SK-N-SH (cell line): ENCODE measurements at regions not wholly inside any gene's neighbourhood (a gene's known extent, or its start where the extent isn't known, plus 50 kb on each side); places are given as distances from the start of the nearest gene placed in this dataset.

Experiments
- CTCF ChIA-PET: fragments of 300-600, 350-600 bp; formaldehyde crosslinking; extraction: SDS; loops from one replicate; lab custom pipeline; 2021; lab: Yijun Ruan, JAX
- POLR2A ChIA-PET: fragments of 350-600 bp; sonication (Branson Sonifier 250); formaldehyde crosslinking; extraction: SDS; loops from one replicate; lab custom pipeline; 2020; ENCODE audit warnings: antibody characterized with exemption, inconsistent platforms; lab: Yijun Ruan, JAX
- DNase-seq: peaks from one replicate; pipeline ENCODE4 v3.0.0; 2012
- H2AFZ ChIP-seq: fragments of 200-600 bp; sonication (generic); 2 replicates; pipeline ENCODE4 v1.8.1; 2016; ENCODE audit warnings: antibody characterized with exemption, mild to moderate bottlenecking, low read depth
- H3F3A ChIP-seq: fragments of 200-600 bp; sonication (generic); replicated peaks from 2 replicates; pipeline ENCODE3; 2016; ENCODE audit warnings: antibody characterized with exemption, mild to moderate bottlenecking; ENCODE audit not compliant: insufficient read depth
- H3K27ac ChIP-seq, 2 experiments: fragments of 200-500 bp in 1 of 2; fragments of 200-600 bp in 1 of 2; sonication (Bioruptor generic) in 1 of 2; sonication (generic), shearing (Covaris generic) in 1 of 2; 2 replicates each; pipeline versions ENCODE4 v1.5.1 to v1.6.1; 2014 to 2016; ENCODE audit warnings: low read depth in 2 of 2, inconsistent platforms in 1 of 2, low read length in 1 of 2, mild to moderate bottlenecking in 1 of 2, mixed read lengths in 1 of 2
- H3K27me3 ChIP-seq: fragments of 200-600 bp; sonication (generic), shearing (Covaris generic); 2 replicates; pipeline ENCODE4 v1.6.1; 2016; ENCODE audit warnings: mixed run types; ENCODE audit not compliant: insufficient read depth
- H3K36me3 ChIP-seq, 2 experiments: fragments of 200-500 bp in 1 of 2; fragments of 200-600 bp in 1 of 2; sonication (Bioruptor generic) in 1 of 2; sonication (generic) in 1 of 2; replicated peaks in 1 of 2; 2 replicates each; pipeline versions ENCODE3 to v1.5.1; 2014 to 2016; ENCODE audit warnings: low read length in 1 of 2, mild to moderate bottlenecking in 1 of 2; ENCODE audit not compliant: insufficient read depth in 2 of 2, control insufficient read depth in 1 of 2
- H3K4me1 ChIP-seq, 2 experiments: fragments of 200-500 bp in 1 of 2; fragments of 200-600 bp in 1 of 2; sonication (Bioruptor generic) in 1 of 2; sonication (generic), shearing (Covaris generic) in 1 of 2; 2 replicates each; pipeline versions ENCODE4 v1.5.1 to v1.6.1; 2014 to 2016; ENCODE audit warnings: low read depth in 1 of 2, low read length in 1 of 2, mixed run types in 1 of 2; ENCODE audit not compliant: insufficient read depth in 2 of 2, control insufficient read depth in 1 of 2
- H3K4me2 ChIP-seq: fragments of 200-600 bp; sonication (generic), shearing (Covaris generic); 2 replicates; pipeline ENCODE4 v1.6.1; 2017; ENCODE audit warnings: mixed run types
- H3K4me3 ChIP-seq, 2 experiments: fragments of 200-500 bp in 1 of 2; fragments of 200-600 bp in 1 of 2; sonication (Bioruptor generic) in 1 of 2; sonication (generic), shearing (Covaris generic) in 1 of 2; 2 replicates each; pipeline versions ENCODE4 v1.5.1 to v1.8.1; 2014 to 2016; ENCODE audit warnings: low read depth in 2 of 2, inconsistent platforms in 1 of 2, low read length in 1 of 2, mild to moderate bottlenecking in 1 of 2, mixed read lengths in 1 of 2, moderate library complexity in 1 of 2
- H3K79me2 ChIP-seq: fragments of 200-600 bp; sonication (generic); 2 replicates; pipeline ENCODE4 v1.8.1; 2017; ENCODE audit warnings: mild to moderate bottlenecking; ENCODE audit not compliant: insufficient read depth
- H3K9ac ChIP-seq: fragments of 200-600 bp; sonication (generic); 2 replicates; pipeline ENCODE4 v1.6.1; 2017; ENCODE audit warnings: mixed run types
- H3K9me2 ChIP-seq: fragments of 200-600 bp; sonication (generic); 2 replicates; pipeline ENCODE4 v1.6.1; 2017; ENCODE audit warnings: mixed run types
- H3K9me3 ChIP-seq: fragments of 200-600 bp; sonication (generic); 2 replicates; pipeline ENCODE4 v1.6.1; 2017; ENCODE audit warnings: mixed run types, mild to moderate bottlenecking, moderate library complexity
- H4K20me1 ChIP-seq: fragments of 200-600 bp; sonication (generic); 2 replicates; pipeline ENCODE4 v1.6.1; 2017; ENCODE audit warnings: mild to moderate bottlenecking, mixed run types; ENCODE audit not compliant: insufficient read depth
- ELF1 ChIP-seq: IDR thresholded peaks from 2 replicates; pipeline ENCODE4 v1.4.0; 2012
- EP300 ChIP-seq, 2 experiments: IDR thresholded peaks; 2 replicates each; pipeline versions ENCODE4 v1.4.0 to v1.6.1; 2012; ENCODE audit warnings: borderline replicate concordance in 1 of 2, low read depth in 1 of 2, low read length in 1 of 2
- EZH2phosphoT487 ChIP-seq: fragments of 200-600 bp; sonication (generic); IDR thresholded peaks from 2 replicates; pipeline ENCODE4 v1.6.1; 2017; ENCODE audit warnings: low read depth, mixed run types, mild to moderate bottlenecking, antibody characterized with exemption, moderate library complexity, borderline replicate concordance
- FOSL2 ChIP-seq: IDR thresholded peaks from 2 replicates; pipeline ENCODE4 v1.4.0; 2012; ENCODE audit warnings: low read depth, mild to moderate bottlenecking, moderate library complexity, borderline replicate concordance
- GABPA ChIP-seq: IDR thresholded peaks from 2 replicates; pipeline ENCODE4 v1.4.0; 2012; ENCODE audit warnings: low read depth, mild to moderate bottlenecking
- IRF3 ChIP-seq: fragments of 150-350 bp; IDR thresholded peaks from 2 replicates; pipeline ENCODE4 v1.6.1; 2016; ENCODE audit warnings: mild to moderate bottlenecking, low read depth, low read length
- MXI1 ChIP-seq: IDR thresholded peaks from 2 replicates; pipeline ENCODE4 v1.6.1; 2012; ENCODE audit warnings: mild to moderate bottlenecking, low read depth, low read length, improper control_type of control experiment
- NFIC ChIP-seq: IDR thresholded peaks from 2 replicates; pipeline ENCODE4 v1.4.0; 2012; ENCODE audit warnings: borderline replicate concordance
- NRF1 ChIP-seq: IDR thresholded peaks from 2 replicates; pipeline ENCODE4 v1.6.1; 2012; ENCODE audit warnings: low read depth, mild to moderate bottlenecking, low read length
- RFX5 ChIP-seq: IDR thresholded peaks from 2 replicates; pipeline ENCODE4 v1.6.1; 2012; ENCODE audit warnings: mild to moderate bottlenecking, improper control_type of control experiment, low read length
- SIN3A ChIP-seq: IDR thresholded peaks from 2 replicates; pipeline ENCODE4 v1.6.1; 2012; ENCODE audit warnings: low read depth, mild to moderate bottlenecking, low read length, moderate library complexity, borderline replicate concordance
- SMC3 ChIP-seq: IDR thresholded peaks from 2 replicates; pipeline ENCODE4 v1.6.1; 2012; ENCODE audit warnings: low read depth, low read length, improper control_type of control experiment
- TCF12 ChIP-seq: IDR thresholded peaks from 2 replicates; pipeline ENCODE4 v1.4.0; 2012
- TEAD4 ChIP-seq: IDR thresholded peaks from 2 replicates; pipeline ENCODE4 v1.4.0; 2012; ENCODE audit warnings: mild to moderate bottlenecking, borderline replicate concordance; ENCODE audit not compliant: insufficient read depth
- YY1 ChIP-seq: IDR thresholded peaks from 2 replicates; pipeline ENCODE4 v1.4.0; 2012; ENCODE audit warnings: low read depth, mild to moderate bottlenecking
- WGBS: methylation state at CpG from one replicate; pipeline ENCODE4 v1.1.6; 2017; ENCODE audit warnings: low lambda C conversion rate; 5-methylcytosine and 5-hydroxymethylcytosine counted together
- TF ChIP-seq, protein P1 (sequence below): fragments of 150-350 bp; IDR thresholded peaks from 2 replicates; pipeline ENCODE4 v1.6.1; 2017; ENCODE audit warnings: antibody characterized with exemption, low read length, low read depth, borderline replicate concordance
- TF ChIP-seq, protein P2 (sequence below): fragments of 200-600 bp; sonication (generic); IDR thresholded peaks from 2 replicates; pipeline ENCODE4 v1.6.1; 2017; ENCODE audit warnings: antibody characterized with exemption, mild to moderate bottlenecking, moderate library complexity
- TF ChIP-seq, protein P3 (sequence below): IDR thresholded peaks from 2 replicates; pipeline ENCODE4 v1.4.0; 2012; ENCODE audit warnings: low read depth
- TF ChIP-seq, protein P4 (sequence below): IDR thresholded peaks from 2 replicates; pipeline ENCODE4 v1.4.0; 2012; ENCODE audit warnings: low read depth, borderline replicate concordance

DNA sequence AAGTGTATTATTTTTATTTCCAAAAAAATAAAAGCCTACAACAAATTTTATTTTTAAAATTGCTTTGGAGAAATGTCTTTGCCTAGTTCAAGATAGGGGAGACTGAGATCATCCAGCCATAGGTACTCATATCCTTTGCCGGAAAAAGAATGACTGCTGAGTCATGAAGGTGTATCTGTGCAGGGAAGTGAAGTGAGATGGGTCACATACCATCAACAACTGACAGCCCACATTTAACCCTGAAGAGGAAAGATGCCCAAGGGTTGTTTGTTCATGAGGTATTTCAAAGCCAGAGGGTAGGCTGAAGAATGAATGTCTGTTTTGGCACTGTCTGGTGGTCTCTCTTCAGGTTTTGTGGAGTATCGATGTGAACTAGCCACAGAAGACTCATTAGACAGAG lies 106.7 kb upstream of the TTC29 start:
- TF ChIP-seq TCF12 (no peak), SMC3 (no peak), FOSL2 (no peak), IRF3 (no peak), EP300 (IDR thresholded peaks at IDR 0.05; ENCODE audit: borderline replicate concordance in 1 of 2, low read depth in 1 of 2, low read length in 1 of 2) (no peak), SIN3A (no peak), GABPA (no peak), MXI1 (no peak), TEAD4 (no peak), RFX5 (no peak), NFIC (no peak), ELF1 (no peak), NRF1 (no peak), YY1 (no peak), EZH2phosphoT487 (no peak)
- TF ChIP-seq, protein P1, sequence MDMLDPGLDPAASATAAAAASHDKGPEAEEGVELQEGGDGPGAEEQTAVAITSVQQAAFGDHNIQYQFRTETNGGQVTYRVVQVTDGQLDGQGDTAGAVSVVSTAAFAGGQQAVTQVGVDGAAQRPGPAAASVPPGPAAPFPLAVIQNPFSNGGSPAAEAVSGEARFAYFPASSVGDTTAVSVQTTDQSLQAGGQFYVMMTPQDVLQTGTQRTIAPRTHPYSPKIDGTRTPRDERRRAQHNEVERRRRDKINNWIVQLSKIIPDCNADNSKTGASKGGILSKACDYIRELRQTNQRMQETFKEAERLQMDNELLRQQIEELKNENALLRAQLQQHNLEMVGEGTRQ: no peak
- TF ChIP-seq, protein P2, sequence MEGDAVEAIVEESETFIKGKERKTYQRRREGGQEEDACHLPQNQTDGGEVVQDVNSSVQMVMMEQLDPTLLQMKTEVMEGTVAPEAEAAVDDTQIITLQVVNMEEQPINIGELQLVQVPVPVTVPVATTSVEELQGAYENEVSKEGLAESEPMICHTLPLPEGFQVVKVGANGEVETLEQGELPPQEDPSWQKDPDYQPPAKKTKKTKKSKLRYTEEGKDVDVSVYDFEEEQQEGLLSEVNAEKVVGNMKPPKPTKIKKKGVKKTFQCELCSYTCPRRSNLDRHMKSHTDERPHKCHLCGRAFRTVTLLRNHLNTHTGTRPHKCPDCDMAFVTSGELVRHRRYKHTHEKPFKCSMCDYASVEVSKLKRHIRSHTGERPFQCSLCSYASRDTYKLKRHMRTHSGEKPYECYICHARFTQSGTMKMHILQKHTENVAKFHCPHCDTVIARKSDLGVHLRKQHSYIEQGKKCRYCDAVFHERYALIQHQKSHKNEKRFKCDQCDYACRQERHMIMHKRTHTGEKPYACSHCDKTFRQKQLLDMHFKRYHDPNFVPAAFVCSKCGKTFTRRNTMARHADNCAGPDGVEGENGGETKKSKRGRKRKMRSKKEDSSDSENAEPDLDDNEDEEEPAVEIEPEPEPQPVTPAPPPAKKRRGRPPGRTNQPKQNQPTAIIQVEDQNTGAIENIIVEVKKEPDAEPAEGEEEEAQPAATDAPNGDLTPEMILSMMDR: no peak
- TF ChIP-seq, protein P3, sequence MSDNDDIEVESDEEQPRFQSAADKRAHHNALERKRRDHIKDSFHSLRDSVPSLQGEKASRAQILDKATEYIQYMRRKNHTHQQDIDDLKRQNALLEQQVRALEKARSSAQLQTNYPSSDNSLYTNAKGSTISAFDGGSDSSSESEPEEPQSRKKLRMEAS: no peak
- TF ChIP-seq, protein P4, sequence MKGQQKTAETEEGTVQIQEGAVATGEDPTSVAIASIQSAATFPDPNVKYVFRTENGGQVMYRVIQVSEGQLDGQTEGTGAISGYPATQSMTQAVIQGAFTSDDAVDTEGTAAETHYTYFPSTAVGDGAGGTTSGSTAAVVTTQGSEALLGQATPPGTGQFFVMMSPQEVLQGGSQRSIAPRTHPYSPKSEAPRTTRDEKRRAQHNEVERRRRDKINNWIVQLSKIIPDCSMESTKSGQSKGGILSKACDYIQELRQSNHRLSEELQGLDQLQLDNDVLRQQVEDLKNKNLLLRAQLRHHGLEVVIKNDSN: no peak
- Histone ChIP-seq H3K9me2 (no peaks in the 10 kb centered on the region), H3K9me3 (no peaks in the 10 kb centered on the region), H3K9ac (no peak overlapping the region), H3K4me3 (no peak overlapping the region), H3K36me3 (no peaks in the 10 kb centered on the region), H4K20me1 (no peaks in the 10 kb centered on the region), H3F3A (no peaks in the 10 kb centered on the region), H3K27ac (no peak overlapping the region), H3K27me3 (peaks cover 9% of the 10 kb centered on the region; the same call in 1 of the 2 replicates), H3K4me1 (no peaks in the 10 kb centered on the region; a peak in 2 of 4 replicates), H3K79me2 (no peaks in the 10 kb centered on the region), H2AFZ (no peak overlapping the region), H3K4me2 (no peak overlapping the region)
- no peak for DNase-seq
- POLR2A ChIA-PET: no interaction called here
- CTCF ChIA-PET: no interaction called here
- 53% methylated on average over 2 of the region's 2 CpGs for whole genome bisulfite sequencing
